ENCODE measurements at regions not wholly inside any gene's neighbourhood (a gene's known extent, or its start where the extent isn't known, plus 50 kb on each side); places are given as distances from the start of the nearest gene placed in this dataset.

DNA sequence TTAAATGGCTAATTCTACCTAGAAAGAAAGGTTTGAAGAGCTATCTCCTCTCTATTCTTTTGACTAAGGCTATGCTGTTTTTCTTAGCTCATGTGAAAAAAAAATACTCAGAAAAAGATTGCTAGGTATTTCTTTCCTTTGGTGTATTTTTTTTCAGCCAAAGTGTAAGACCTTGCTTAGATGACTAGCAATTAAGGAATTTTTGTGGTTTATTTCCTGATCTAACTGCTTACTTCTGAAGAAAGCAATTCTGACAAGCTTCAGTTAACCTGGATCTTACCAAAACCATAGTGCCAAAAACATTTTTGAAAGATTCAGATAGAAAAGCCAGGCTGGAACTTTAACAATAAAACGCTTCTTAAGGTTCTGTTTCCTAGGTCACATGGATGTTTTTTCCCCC lies 315.6 kb downstream of the SOX2 start:
- TF ChIP-seq, protein P1, sequence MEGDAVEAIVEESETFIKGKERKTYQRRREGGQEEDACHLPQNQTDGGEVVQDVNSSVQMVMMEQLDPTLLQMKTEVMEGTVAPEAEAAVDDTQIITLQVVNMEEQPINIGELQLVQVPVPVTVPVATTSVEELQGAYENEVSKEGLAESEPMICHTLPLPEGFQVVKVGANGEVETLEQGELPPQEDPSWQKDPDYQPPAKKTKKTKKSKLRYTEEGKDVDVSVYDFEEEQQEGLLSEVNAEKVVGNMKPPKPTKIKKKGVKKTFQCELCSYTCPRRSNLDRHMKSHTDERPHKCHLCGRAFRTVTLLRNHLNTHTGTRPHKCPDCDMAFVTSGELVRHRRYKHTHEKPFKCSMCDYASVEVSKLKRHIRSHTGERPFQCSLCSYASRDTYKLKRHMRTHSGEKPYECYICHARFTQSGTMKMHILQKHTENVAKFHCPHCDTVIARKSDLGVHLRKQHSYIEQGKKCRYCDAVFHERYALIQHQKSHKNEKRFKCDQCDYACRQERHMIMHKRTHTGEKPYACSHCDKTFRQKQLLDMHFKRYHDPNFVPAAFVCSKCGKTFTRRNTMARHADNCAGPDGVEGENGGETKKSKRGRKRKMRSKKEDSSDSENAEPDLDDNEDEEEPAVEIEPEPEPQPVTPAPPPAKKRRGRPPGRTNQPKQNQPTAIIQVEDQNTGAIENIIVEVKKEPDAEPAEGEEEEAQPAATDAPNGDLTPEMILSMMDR (IDR thresholded peaks at IDR 0.05): no peak
- TF ChIP-seq MEF2A (IDR thresholded peaks at IDR 0.05; ENCODE audit: borderline replicate concordance, low read depth) (no peak), RAD21 (IDR thresholded peaks at IDR 0.05; ENCODE audit: low read length) (no peak)

All from SK-N-SH (cell line).